ENCODE measurements at regions not wholly inside any gene's neighbourhood (a gene's known extent, or its start where the extent isn't known, plus 50 kb on each side); places are given as distances from the start of the nearest gene placed in this dataset.

- Mint-ChIP-seq H3K27me3 (ENCODE audit: unreplicated experiment) (peaks cover 62% of the 10 kb centered on the region), H3K27ac (ENCODE audit: unreplicated experiment) (no peak overlapping the region), H3K4me3 (ENCODE audit: low read depth, unreplicated experiment) (no peak overlapping the region), H3K36me3 (ENCODE audit: insufficient read depth, unreplicated experiment) (no peaks in the 10 kb centered on the region), H3K4me1 (ENCODE audit: low read depth, unreplicated experiment) (no peaks in the 10 kb centered on the region), H3K9me3 (ENCODE audit: low read depth, unreplicated experiment) (peaks cover 4% of the 10 kb centered on the region)
- TF ChIP-seq CTCF (IDR thresholded peaks at IDR 0.05; ENCODE audit: unreplicated experiment) = no peak
- CTCF ChIA-PET = no interaction called here
- intact Hi-C loops (cut with micrococcal nuclease; ENCODE audit: unreplicated experiment) = no loop called here
- no peak for DNase-seq
- BruUV-seq (replicated peaks) = no TSS peak
Observed at GRCh38 chr4:41814565-41814964, 66.0 kb upstream of the PHOX2B start.

DNA sequence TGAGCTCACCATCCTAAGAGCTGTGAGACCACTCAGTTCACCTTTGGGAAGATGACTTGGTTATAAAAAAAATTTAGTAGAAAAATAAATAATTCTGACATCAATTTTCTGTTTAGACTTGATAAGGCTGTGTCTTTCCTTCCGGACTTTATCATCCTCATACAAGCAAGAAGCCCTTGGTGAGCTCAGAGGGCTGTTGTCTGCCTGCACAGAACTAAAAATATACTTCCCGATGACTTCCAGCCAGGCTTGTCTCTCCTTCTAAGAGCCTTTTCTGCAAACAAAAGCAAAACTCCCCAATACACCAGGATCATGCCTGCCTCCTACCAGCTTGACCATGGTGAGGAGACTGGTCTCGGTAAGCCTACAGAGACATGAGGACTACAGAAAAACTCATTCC, 58.3 kb upstream of the PHOX2B start:
- Mint-ChIP-seq H3K27ac (ENCODE audit: unreplicated experiment) (no peak overlapping the region), H3K36me3 (ENCODE audit: insufficient read depth, unreplicated experiment) (no peaks in the 10 kb centered on the region), H3K9me3 (ENCODE audit: low read depth, unreplicated experiment) (no peaks in the 10 kb centered on the region), H3K4me3 (ENCODE audit: low read depth, unreplicated experiment) (no peak overlapping the region), H3K4me1 (ENCODE audit: low read depth, unreplicated experiment) (no peaks in the 10 kb centered on the region), H3K27me3 (ENCODE audit: unreplicated experiment) (peaks cover 38% of the 10 kb centered on the region)
- TF ChIP-seq CTCF (IDR thresholded peaks at IDR 0.05; ENCODE audit: unreplicated experiment) = no peak
- intact Hi-C loops (cut with micrococcal nuclease; ENCODE audit: unreplicated experiment) = no loop called here
- no peak for DNase-seq
- CTCF ChIA-PET = no interaction called here
- no TSS peak for BruUV-seq (replicated peaks)

GRCh38 chr4:41802590-41802989, 54.1 kb upstream of the PHOX2B start:
- Mint-ChIP-seq H3K9me3 (ENCODE audit: low read depth, unreplicated experiment) (peaks cover 4% of the 10 kb centered on the region), H3K4me3 (ENCODE audit: low read depth, unreplicated experiment) (no peak overlapping the region), H3K27ac (ENCODE audit: unreplicated experiment) (no peak overlapping the region), H3K4me1 (ENCODE audit: low read depth, unreplicated experiment) (peaks cover 3% of the 10 kb centered on the region), H3K27me3 (ENCODE audit: unreplicated experiment) (peaks cover 36% of the 10 kb centered on the region), H3K36me3 (ENCODE audit: insufficient read depth, unreplicated experiment) (no peaks in the 10 kb centered on the region)
- no TSS peak for BruUV-seq (replicated peaks)
- DNase-seq = no peak
- CTCF ChIA-PET = no interaction called here
- TF ChIP-seq CTCF (IDR thresholded peaks at IDR 0.05; ENCODE audit: unreplicated experiment) = no peak
- intact Hi-C loops (cut with micrococcal nuclease; ENCODE audit: unreplicated experiment) = no loop called here

DNA sequence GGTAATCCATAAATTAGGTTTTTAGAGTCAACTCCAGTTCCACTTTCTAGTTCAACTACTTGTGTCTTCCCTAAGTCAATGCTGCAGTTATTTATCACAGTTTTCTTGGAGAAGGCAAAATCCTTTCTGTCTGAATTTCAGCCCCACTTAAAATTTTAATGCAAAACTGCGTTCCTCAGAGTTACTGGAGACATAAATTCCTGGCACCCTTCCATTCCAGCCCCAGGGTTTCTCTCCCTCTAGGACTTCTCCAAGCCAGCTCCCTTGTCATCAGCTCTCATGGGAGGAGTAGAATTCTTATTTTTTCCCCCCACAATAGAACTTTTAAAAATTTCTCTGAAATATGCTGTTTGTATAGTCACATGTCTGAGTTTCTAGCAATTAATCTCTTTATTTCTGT, 50.6 kb upstream of the PHOX2B start:
- DNase-seq = no peak
- intact Hi-C loops (cut with micrococcal nuclease; ENCODE audit: unreplicated experiment) = loop anchor here (10.0 kb wide), 1 partner anchor 86 kb away; no protein-coding TSS in a partner anchor
- no peak for TF ChIP-seq CTCF (IDR thresholded peaks at IDR 0.05; ENCODE audit: unreplicated experiment)
- Mint-ChIP-seq H3K4me3 (ENCODE audit: low read depth, unreplicated experiment) (no peak overlapping the region), H3K4me1 (ENCODE audit: low read depth, unreplicated experiment) (peaks cover 10% of the 10 kb centered on the region), H3K9me3 (ENCODE audit: low read depth, unreplicated experiment) (peaks cover 4% of the 10 kb centered on the region), H3K27ac (ENCODE audit: unreplicated experiment) (no peak overlapping the region), H3K36me3 (ENCODE audit: insufficient read depth, unreplicated experiment) (no peaks in the 10 kb centered on the region), H3K27me3 (ENCODE audit: unreplicated experiment) (peaks cover 22% of the 10 kb centered on the region)
- BruUV-seq (replicated peaks) = no TSS peak
- CTCF ChIA-PET = no interaction called here

Measured in Calu3 (cell line).